Endothelial cell of umbilical vein (primary cell): ENCODE measurements at regions not wholly inside any gene's neighbourhood (a gene's known extent, or its start where the extent isn't known, plus 50 kb on each side); places are given as distances from the start of the nearest gene placed in this dataset.
"Not testable (repeated sequence)": the region's sequence is repeated elsewhere in the genome, so short reads cannot be mapped to it uniquely, and the experiment has no call there.

ENCODE experiments used
- BruUV-seq: library from RNA; stranded (reverse); fragments of 400-500 nt; replicated peaks from 2 replicates; lab custom pipeline; 2021; lab: Mats Ljungman, UMichigan
- CTCF ChIA-PET: fragments of 300-600, 350-600 bp; sonication (Branson Sonifier 250); formaldehyde crosslinking; loops from one replicate; lab custom pipeline; 2021; ENCODE audit warnings: antibody characterized with exemption, inconsistent platforms; lab: Charles Lee
- POLR2A ChIA-PET: fragments of 300-600, 350-600 bp; sonication (Branson Sonifier 250); formaldehyde crosslinking; loops from one replicate; lab custom pipeline; 2021; ENCODE audit warnings: antibody characterized with exemption, inconsistent platforms; lab: Charles Lee
- DNase-seq: peaks from one replicate; pipeline ENCODE4 v3.0.0-alpha.2; 2011; ENCODE audit warnings: low read depth, low spot score
- FAIRE-seq: peaks from 2 replicates; lab custom pipeline; 2011; peaks lifted over from hg19 to GRCh38; lab: Jason Lieb, UNC
- H2AFZ ChIP-seq: 2 replicates; pipeline ENCODE4 v1.6.0; 2012; ENCODE audit warnings: low read depth, low read length, control low read depth, inconsistent platforms
- H3K27ac ChIP-seq: 2 replicates; pipeline ENCODE4 v1.5.1; 2011; ENCODE audit warnings: low read depth, mild to moderate bottlenecking, control low read depth, low read length, moderate library complexity; ENCODE audit not compliant: insufficient read depth
- H3K27me3 ChIP-seq, 2 experiments: 2 replicates each; pipeline versions ENCODE4 v1.6.0 to v1.6.1; 2011; ENCODE audit warnings: low read length in 2 of 2, mixed read lengths in 1 of 2; ENCODE audit not compliant: control insufficient read depth in 2 of 2, insufficient read depth in 2 of 2
- H3K36me3 ChIP-seq, 2 experiments: 2 replicates in 1 of 2; 3 replicates in 1 of 2; pipeline ENCODE4 v1.5.1; 2011; ENCODE audit warnings: low read length in 2 of 2, mild to moderate bottlenecking in 1 of 2, moderate library complexity in 1 of 2; ENCODE audit not compliant: control insufficient read depth in 2 of 2, insufficient read depth in 2 of 2; ENCODE audit errors: extremely low read depth in 1 of 2
- H3K4me1 ChIP-seq: 3 replicates; pipeline ENCODE4 v1.5.1; 2011; ENCODE audit warnings: mild to moderate bottlenecking, low read length; ENCODE audit not compliant: control insufficient read depth, insufficient read depth; ENCODE audit errors: extremely low read depth
- H3K4me2 ChIP-seq: 2 replicates; pipeline ENCODE4 v1.6.1; 2011; ENCODE audit warnings: low read length, control low read depth, mixed read lengths; ENCODE audit not compliant: insufficient read depth
- H3K4me3 ChIP-seq, 3 experiments: fragments of 200-600 bp in 1 of 3; sonication (generic), shearing (Covaris generic) in 1 of 3; replicated peaks in 1 of 3; 2 replicates each; pipeline ENCODE4 v1.5.1; 2011 to 2016; ENCODE audit warnings: control low read depth in 3 of 3, low read length in 3 of 3, mild to moderate bottlenecking in 2 of 3, inconsistent platforms in 1 of 3, low read depth in 1 of 3, moderate library complexity in 1 of 3; ENCODE audit not compliant: insufficient read depth in 1 of 3
- H3K79me2 ChIP-seq: 2 replicates; pipeline ENCODE4 v1.6.0; 2012; ENCODE audit warnings: low read length, inconsistent platforms; ENCODE audit not compliant: control insufficient read depth, insufficient read depth
- H3K9ac ChIP-seq: replicated peaks from 2 replicates; pipeline ENCODE3; 2011; ENCODE audit warnings: low read length, control low read depth; ENCODE audit not compliant: insufficient read depth; ENCODE audit errors: extremely low read depth
- H3K9me1 ChIP-seq: replicated peaks from 3 replicates; pipeline ENCODE4 v1.6.0; 2011; ENCODE audit warnings: mild to moderate bottlenecking, low read length; ENCODE audit not compliant: control insufficient read depth, insufficient read depth; ENCODE audit errors: extremely low read depth
- H3K9me3 ChIP-seq: replicated peaks from 2 replicates; pipeline ENCODE4 v1.5.1; 2012; ENCODE audit warnings: low read length, inconsistent platforms; ENCODE audit not compliant: control insufficient read depth, insufficient read depth
- H4K20me1 ChIP-seq: replicated peaks from 2 replicates; pipeline ENCODE3; 2011; ENCODE audit warnings: mild to moderate bottlenecking, low read length; ENCODE audit not compliant: control insufficient read depth, insufficient read depth; ENCODE audit errors: extremely low read depth
- CTCF ChIP-seq, 2 donors: IDR thresholded peaks; 1 replicate in 1 of 2; 2 replicates in 1 of 2; pipeline ENCODE4 v1.5.1; 2011; ENCODE audit warnings: low read length in 2 of 2, mild to moderate bottlenecking in 2 of 2, moderate library complexity in 2 of 2, control low read depth in 1 of 2, inconsistent platforms in 1 of 2, low read depth in 1 of 2; ENCODE audit not compliant: insufficient read depth in 1 of 2; ENCODE audit errors: extremely low read depth in 1 of 2
- EZH2 ChIP-seq: IDR thresholded peaks from 2 replicates; pipeline ENCODE4 v1.6.1; 2012; ENCODE audit warnings: borderline replicate concordance, low read depth, mild to moderate bottlenecking, moderate library complexity, low read length, inconsistent platforms; ENCODE audit not compliant: severe bottlenecking
- FOS ChIP-seq: IDR thresholded peaks from 2 replicates; pipeline ENCODE4 v1.6.1; 2011; ENCODE audit warnings: mild to moderate bottlenecking, low read length, moderate library complexity, borderline replicate concordance; ENCODE audit not compliant: insufficient read depth
- GATA2 ChIP-seq: IDR thresholded peaks from 2 replicates; pipeline ENCODE4 v1.7.0; 2011; ENCODE audit warnings: low read depth, mild to moderate bottlenecking, moderate library complexity, mixed read lengths, low read length; ENCODE audit not compliant: insufficient read length, insufficient read depth
- JUN ChIP-seq: IDR thresholded peaks from 2 replicates; pipeline ENCODE4 v1.6.1; 2011; ENCODE audit warnings: borderline replicate concordance, low read depth; ENCODE audit not compliant: insufficient read length, insufficient read depth
- MAX ChIP-seq: IDR thresholded peaks from 2 replicates; pipeline ENCODE4 v1.6.1; 2011; ENCODE audit not compliant: insufficient read depth, insufficient read length
- MYC ChIP-seq: IDR thresholded peaks from one replicate; pipeline ENCODE4 v1.6.1; 2011; ENCODE audit warnings: mild to moderate bottlenecking, low read depth, low read length
- POLR2A ChIP-seq: IDR thresholded peaks from 2 replicates; pipeline ENCODE4 v1.6.1; 2012; ENCODE audit warnings: low read depth, mild to moderate bottlenecking, control low read depth, low read length
- POLR2AphosphoS5 ChIP-seq: IDR thresholded peaks from 2 replicates; pipeline ENCODE4 v1.6.1; 2012; ENCODE audit warnings: low read depth, mild to moderate bottlenecking, control low read depth, low read length, moderate library complexity; ENCODE audit not compliant: insufficient read depth
- dilution Hi-C: fragments of 300-500 bp; cut with MboI; formaldehyde crosslinking; loops from one replicate; pipeline ENCODE4 v1.15.0; 2019; ENCODE audit warnings: low sequenced_read_pairs; ENCODE audit not compliant: extremely low pct_ligation_motif_present
- intact Hi-C: fragments of 100-400 bp; cut with micrococcal nuclease; formaldehyde crosslinking; loops from one replicate; pipeline ENCODE4 v1.10.0; 2022

GRCh38 chr20:58573257-58573656, 58.1 kb upstream of the APCDD1L start:
- no peak overlapping the region for H3K27ac ChIP-seq
- dilution Hi-C loops = no loop called here
- H4K20me1 ChIP-seq = no peaks in the 10 kb centered on the region
- H3K79me2 ChIP-seq = no peaks in the 10 kb centered on the region
- H3K4me3 ChIP-seq = no peak overlapping the region
- no TSS peak for BruUV-seq
- ChIA-PET CTCF (no interaction called here), POLR2A (no interaction called here)
- H3K9ac ChIP-seq = no peak overlapping the region
- FAIRE-seq (no peak), DNase-seq (no peak)
- H3K9me1 ChIP-seq = no peaks in the 10 kb centered on the region
- H3K4me2 ChIP-seq = no peak overlapping the region
- TF ChIP-seq MYC = no peak
- no peak for TF ChIP-seq CTCF (IDR thresholded peaks at IDR 0.05; ENCODE audit: extremely low read depth in 1 of 2, insufficient read depth in 1 of 2, low read depth in 1 of 2, low read length in 2 of 2)
- no peak for TF ChIP-seq POLR2A
- TF ChIP-seq GATA2 = no peak
- TF ChIP-seq EZH2 = no peak
- TF ChIP-seq FOS = no peak
- TF ChIP-seq MAX = no peak
- TF ChIP-seq JUN = no peak
- TF ChIP-seq POLR2AphosphoS5 = no peak
- H3K27me3 ChIP-seq = no peaks in the 10 kb centered on the region
- no peaks in the 10 kb centered on the region for H3K36me3 ChIP-seq
- H2AFZ ChIP-seq = no peak overlapping the region
- H3K9me3 ChIP-seq = no peaks in the 10 kb centered on the region
- no peaks in the 10 kb centered on the region for H3K4me1 ChIP-seq
- intact Hi-C loops = no loop called here

DNA sequence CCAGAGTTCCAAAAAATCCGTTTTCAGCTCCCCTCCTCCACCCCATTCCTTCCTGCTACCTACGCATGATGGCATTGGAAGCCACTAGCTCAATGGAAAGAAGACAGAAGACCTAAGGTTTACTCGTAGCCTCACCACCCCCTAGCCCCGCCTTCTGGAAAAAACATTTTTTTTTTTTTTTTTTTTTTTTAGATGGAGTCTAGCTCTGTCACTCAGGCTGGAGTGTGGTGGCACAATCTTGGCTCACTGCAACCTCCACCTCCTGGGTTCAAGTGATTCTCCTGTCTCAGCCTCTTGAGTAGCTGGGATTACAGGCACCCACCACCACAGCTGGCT, 57.2 kb upstream of the APCDD1L start:
- CTCF ChIA-PET = interaction anchor here (0.6 to 1.2 kb wide), 3 partner anchors 63 to 91 kb away, joined by 3 to 6 read pairs (median 3); no protein-coding TSS in a partner anchor
- POLR2A ChIA-PET, H3K4me3 ChIP-seq, BruUV-seq, H4K20me1 ChIP-seq, FAIRE-seq, H3K4me1 ChIP-seq, H3K9me3 ChIP-seq, H2AFZ ChIP-seq, H3K27ac ChIP-seq, H3K9ac ChIP-seq, DNase-seq, intact Hi-C loops, H3K27me3 ChIP-seq, dilution Hi-C loops, H3K9me1 ChIP-seq, H3K79me2 ChIP-seq, H3K4me2 ChIP-seq, H3K36me3 ChIP-seq: not testable (repeated sequence)
